DOHH2 (cell line): ENCODE measurements at regions not wholly inside any gene's neighbourhood (a gene's known extent, or its start where the extent isn't known, plus 50 kb on each side); places are given as distances from the start of the nearest gene placed in this dataset.

Experiments used
- EZH2phosphoT487 ChIP-seq: fragments of 200-600 bp; sonication (generic); IDR thresholded peaks from 2 replicates; pipeline ENCODE4 v1.6.1; 2017; ENCODE audit warnings: borderline replicate concordance, mild to moderate bottlenecking, antibody characterized with exemption, low read length, moderate library complexity, mixed read lengths
- TF ChIP-seq, protein P1 (sequence below): fragments of 200-600 bp; sonication (generic); IDR thresholded peaks from one replicate; pipeline ENCODE4 v1.5.1; 2014; ENCODE audit warnings: antibody characterized with exemption, mild to moderate bottlenecking, low read depth, low read length; ENCODE audit not compliant: poor library complexity, severe bottlenecking

DNA sequence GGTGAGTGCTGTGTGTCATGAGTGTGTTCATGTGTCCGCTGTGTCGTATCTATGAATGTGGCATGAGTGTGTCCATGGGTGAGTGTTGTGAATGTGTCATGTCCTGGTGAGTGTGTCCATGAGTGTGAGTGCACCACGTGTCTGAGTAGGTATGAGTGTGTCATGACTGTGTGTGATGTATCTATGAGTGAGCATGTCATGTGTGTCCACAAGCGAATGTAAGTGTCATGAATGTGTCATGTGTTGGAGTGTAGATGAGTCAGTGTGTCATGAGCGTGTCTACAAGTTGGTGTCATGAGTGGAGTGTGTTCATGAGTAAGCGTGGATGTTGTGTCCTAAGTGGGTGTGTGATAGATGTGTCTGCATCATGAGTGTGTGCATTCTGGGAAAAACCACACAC, 129.4 kb downstream of the TUBA3C start:
- TF ChIP-seq, protein P1, sequence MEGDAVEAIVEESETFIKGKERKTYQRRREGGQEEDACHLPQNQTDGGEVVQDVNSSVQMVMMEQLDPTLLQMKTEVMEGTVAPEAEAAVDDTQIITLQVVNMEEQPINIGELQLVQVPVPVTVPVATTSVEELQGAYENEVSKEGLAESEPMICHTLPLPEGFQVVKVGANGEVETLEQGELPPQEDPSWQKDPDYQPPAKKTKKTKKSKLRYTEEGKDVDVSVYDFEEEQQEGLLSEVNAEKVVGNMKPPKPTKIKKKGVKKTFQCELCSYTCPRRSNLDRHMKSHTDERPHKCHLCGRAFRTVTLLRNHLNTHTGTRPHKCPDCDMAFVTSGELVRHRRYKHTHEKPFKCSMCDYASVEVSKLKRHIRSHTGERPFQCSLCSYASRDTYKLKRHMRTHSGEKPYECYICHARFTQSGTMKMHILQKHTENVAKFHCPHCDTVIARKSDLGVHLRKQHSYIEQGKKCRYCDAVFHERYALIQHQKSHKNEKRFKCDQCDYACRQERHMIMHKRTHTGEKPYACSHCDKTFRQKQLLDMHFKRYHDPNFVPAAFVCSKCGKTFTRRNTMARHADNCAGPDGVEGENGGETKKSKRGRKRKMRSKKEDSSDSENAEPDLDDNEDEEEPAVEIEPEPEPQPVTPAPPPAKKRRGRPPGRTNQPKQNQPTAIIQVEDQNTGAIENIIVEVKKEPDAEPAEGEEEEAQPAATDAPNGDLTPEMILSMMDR: no peak
- no peak for TF ChIP-seq EZH2phosphoT487
